ENCODE measurements at regions not wholly inside any gene's neighbourhood (a gene's known extent, or its start where the extent isn't known, plus 50 kb on each side); places are given as distances from the start of the nearest gene placed in this dataset.

- TF ChIP-seq ZNF302 (tag by site-specific recombination; IDR thresholded peaks at IDR 0.05; ENCODE audit: low read depth) = no peak
- no peak for TF ChIP-seq ZNF76 (tag by site-specific recombination; IDR thresholded peaks at IDR 0.05; ENCODE audit: borderline replicate concordance, low read depth)
- no peak for TF ChIP-seq CTCF (tag by site-specific recombination; IDR thresholded peaks at IDR 0.05)
- TF ChIP-seq ATF2 (tag by site-specific recombination; IDR thresholded peaks at IDR 0.05; ENCODE audit: low read depth) = no peak
- TF ChIP-seq ZSCAN23 (tag by site-specific recombination; IDR thresholded peaks at IDR 0.05) = no peak
- TF ChIP-seq KLF10 (tag by site-specific recombination; IDR thresholded peaks at IDR 0.05) = no peak
- TF ChIP-seq HIC1 (tag by site-specific recombination; IDR thresholded peaks at IDR 0.05) = no peak
Measured at GRCh38 chr12:42641221-42641885, 51.8 kb upstream of the PRICKLE1 start.
